Cardiac fibroblast (primary cell): ENCODE measurements at regions not wholly inside any gene's neighbourhood (a gene's known extent, or its start where the extent isn't known, plus 50 kb on each side); places are given as distances from the start of the nearest gene placed in this dataset.

Experiments used
- DNase-seq, 2 donors: peaks; one replicate each; pipeline versions ENCODE4 v3.0.0 to v3.0.0-alpha.2; 2010; ENCODE audit warnings: low read depth in 2 of 2
- H3K4me3 ChIP-seq, 2 donors: replicated peaks in 1 of 2; 1 replicate in 1 of 2; 2 replicates in 1 of 2; pipeline ENCODE4 v1.5.1; 2011; ENCODE audit warnings: low read depth in 2 of 2, low read length in 2 of 2, mild to moderate bottlenecking in 2 of 2, moderate library complexity in 1 of 2
- CTCF ChIP-seq: IDR thresholded peaks from one replicate; pipeline ENCODE4 v1.5.1; 2011; ENCODE audit warnings: low read depth, mild to moderate bottlenecking, low read length, inconsistent platforms

- TF ChIP-seq CTCF, result no peak
- no peak for DNase-seq
Observed at GRCh38 chr5:148898413-148899075, 72.1 kb downstream of the ADRB2 start.

GRCh38 chr5:148899993-148900392, 73.6 kb downstream of the ADRB2 start:
- DNase-seq, result no peak
- H3K4me3 ChIP-seq, result no peak overlapping the region
- no peak for TF ChIP-seq CTCF

More at GRCh38 chr5:148898413-148899075, 72.1 kb downstream of the ADRB2 start:
- H3K4me3 ChIP-seq, result no peak overlapping the region

GRCh38 chr5:148902478-148902877, 76.1 kb downstream of the ADRB2 start:
- H3K4me3 ChIP-seq, result no peak overlapping the region
- DNase-seq, result no peak
- TF ChIP-seq CTCF, result no peak

- H3K4me3 ChIP-seq, result no peak overlapping the region
- DNase-seq, result no peak
- no peak for TF ChIP-seq CTCF
Observed at GRCh38 chr5:148903587-148903986, 77.2 kb downstream of the ADRB2 start.

GRCh38 chr5:148904440-148904839, 78.0 kb downstream of the ADRB2 start:
- no peak for TF ChIP-seq CTCF
- no peak for DNase-seq
- H3K4me3 ChIP-seq, result no peak overlapping the region

GRCh38 chr5:148905541-148905940, 79.1 kb downstream of the ADRB2 start:
- no peak for DNase-seq
- TF ChIP-seq CTCF, result no peak
- H3K4me3 ChIP-seq, result no peak overlapping the region

GRCh38 chr5:148906968-148907367, 80.6 kb downstream of the ADRB2 start:
- DNase-seq, result no peak
- H3K4me3 ChIP-seq, result no peak overlapping the region
- no peak for TF ChIP-seq CTCF
